Peyer's patch (tissue), 4 donors: ENCODE measurements at regions not wholly inside any gene's neighbourhood (a gene's known extent, or its start where the extent isn't known, plus 50 kb on each side); places are given as distances from the start of the nearest gene placed in this dataset.

ENCODE experiments used
- DNase-seq, 3 donors: peaks; one replicate each; pipeline ENCODE4 v3.0.0-alpha.2; 2017 to 2019
- H3K27ac ChIP-seq, 4 donors: fragments of 200-600 bp; sonication (generic); one replicate each; pipeline ENCODE4 v1.5.1; 2016 to 2019
- H3K27me3 ChIP-seq, 2 donors: fragments of 200-600 bp; sonication (generic); one replicate each; pipeline ENCODE4 v1.5.1; 2019
- H3K36me3 ChIP-seq, 3 donors: fragments of 200-600 bp; sonication (generic); one replicate each; pipeline ENCODE4 v1.5.1; 2016 to 2019
- H3K4me1 ChIP-seq, 4 donors: fragments of 200-600 bp; sonication (generic); one replicate each; pipeline ENCODE4 v1.5.1; 2016 to 2019
- H3K4me3 ChIP-seq, 4 donors: fragments of 200-600 bp; sonication (generic); 1 replicate in 3 of 4; 2 replicates in 1 of 4; pipeline ENCODE4 v1.5.1; 2016 to 2019; ENCODE audit warnings: mild to moderate bottlenecking in 1 of 4
- H3K9me3 ChIP-seq, 4 donors: fragments of 200-600 bp; sonication (generic); one replicate each; pipeline ENCODE4 v1.5.1; 2016 to 2019; ENCODE audit warnings: mild to moderate bottlenecking in 1 of 4
- POLR2A ChIP-seq, 2 donors: fragments of 450-650 bp; IDR thresholded peaks; one replicate each; pipeline ENCODE4 v1.5.1; 2017; ENCODE audit warnings: antibody characterized with exemption in 2 of 2, mild to moderate bottlenecking in 2 of 2, moderate library complexity in 2 of 2
- TF ChIP-seq, protein P1 (sequence below), 6 experiments: fragments of 450-650 bp in 4 of 6; fragments of 200-600 bp in 2 of 6; sonication (generic) in 1 of 6; IDR thresholded peaks; one replicate each; pipeline ENCODE4 v1.5.1; 2017 to 2019; ENCODE audit warnings: antibody characterized with exemption in 6 of 6, mild to moderate bottlenecking in 3 of 6, moderate library complexity in 1 of 6

DNA sequence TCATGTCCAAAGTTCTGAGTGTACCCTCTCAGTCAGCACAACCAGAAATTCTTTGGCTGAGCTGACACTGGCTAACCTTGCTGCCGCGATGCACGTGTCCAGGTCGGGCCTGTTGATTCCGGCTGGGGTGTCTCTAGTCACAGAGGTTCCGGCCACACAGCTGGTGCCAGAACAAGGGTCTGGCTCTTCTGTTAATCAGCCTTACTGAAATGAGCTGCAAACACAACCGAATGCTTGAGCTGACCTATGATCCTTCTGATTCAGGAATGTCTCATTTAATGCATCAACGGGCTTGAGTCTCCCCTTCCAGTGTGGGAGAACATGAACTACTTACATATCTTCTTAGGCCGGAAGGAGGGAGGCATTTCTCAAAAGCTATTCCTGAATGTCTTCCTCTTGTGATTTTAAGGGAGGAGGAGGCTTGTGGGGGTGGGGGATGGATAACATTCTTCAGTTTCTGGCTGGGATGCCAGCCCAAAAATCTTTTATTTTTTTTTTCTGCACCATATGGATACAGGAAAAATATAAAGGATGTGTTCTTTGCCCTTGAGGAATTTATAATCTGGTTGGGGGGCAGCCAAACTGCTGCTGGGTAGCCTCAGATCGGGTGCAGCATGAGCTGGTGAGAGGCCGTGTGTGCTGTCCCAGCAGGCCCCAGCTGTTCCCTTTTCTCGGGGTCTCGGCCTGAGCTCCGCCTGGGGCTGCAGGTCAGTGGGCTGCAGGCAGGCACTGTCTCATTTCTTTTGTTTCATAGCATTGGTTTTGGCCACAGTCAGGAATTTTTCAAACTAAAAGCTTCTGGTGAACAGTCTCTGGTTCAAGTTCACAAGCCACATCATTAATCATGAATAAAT lies 319.1 kb upstream of the TBL1XR1 start:
- peaks cover 0 to 13% (median 0%) of the 10 kb centered on the region in 4 donors for H3K4me1 ChIP-seq
- DNase-seq, result no peak
- peak overlapping the region in 3 of 4 donors; percentile 8 to 51 (median 11) for H3K27ac ChIP-seq
- no peaks in the 10 kb centered on the region for H3K36me3 ChIP-seq
- H3K4me3 ChIP-seq, result no peak overlapping the region
- no peak for TF ChIP-seq POLR2A (IDR thresholded peaks at IDR 0.05)
- TF ChIP-seq, protein P1, sequence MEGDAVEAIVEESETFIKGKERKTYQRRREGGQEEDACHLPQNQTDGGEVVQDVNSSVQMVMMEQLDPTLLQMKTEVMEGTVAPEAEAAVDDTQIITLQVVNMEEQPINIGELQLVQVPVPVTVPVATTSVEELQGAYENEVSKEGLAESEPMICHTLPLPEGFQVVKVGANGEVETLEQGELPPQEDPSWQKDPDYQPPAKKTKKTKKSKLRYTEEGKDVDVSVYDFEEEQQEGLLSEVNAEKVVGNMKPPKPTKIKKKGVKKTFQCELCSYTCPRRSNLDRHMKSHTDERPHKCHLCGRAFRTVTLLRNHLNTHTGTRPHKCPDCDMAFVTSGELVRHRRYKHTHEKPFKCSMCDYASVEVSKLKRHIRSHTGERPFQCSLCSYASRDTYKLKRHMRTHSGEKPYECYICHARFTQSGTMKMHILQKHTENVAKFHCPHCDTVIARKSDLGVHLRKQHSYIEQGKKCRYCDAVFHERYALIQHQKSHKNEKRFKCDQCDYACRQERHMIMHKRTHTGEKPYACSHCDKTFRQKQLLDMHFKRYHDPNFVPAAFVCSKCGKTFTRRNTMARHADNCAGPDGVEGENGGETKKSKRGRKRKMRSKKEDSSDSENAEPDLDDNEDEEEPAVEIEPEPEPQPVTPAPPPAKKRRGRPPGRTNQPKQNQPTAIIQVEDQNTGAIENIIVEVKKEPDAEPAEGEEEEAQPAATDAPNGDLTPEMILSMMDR (IDR thresholded peaks at IDR 0.05), result no peak
- H3K27me3 ChIP-seq, result no peaks in the 10 kb centered on the region
- H3K9me3 ChIP-seq, result no peaks in the 10 kb centered on the region

DNA sequence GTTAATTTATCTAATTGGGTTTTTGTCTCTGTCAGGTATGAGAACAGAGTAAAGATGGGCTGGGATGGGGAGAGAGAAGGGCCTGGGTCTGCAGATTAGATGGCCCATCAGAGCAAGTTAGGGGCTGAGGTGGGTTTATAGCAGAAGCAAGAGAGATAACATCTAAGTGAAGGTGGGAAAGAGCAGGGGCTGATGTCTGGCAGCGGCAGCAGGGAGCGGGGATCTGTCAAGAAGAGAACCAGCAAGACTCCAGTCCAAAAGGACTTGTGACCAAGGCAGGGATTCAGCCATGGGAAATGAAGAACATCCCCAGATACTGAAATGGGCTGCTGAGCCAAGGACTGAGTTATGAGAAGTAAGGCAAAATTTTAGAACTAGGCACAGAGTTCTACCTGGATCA lies 320.6 kb upstream of the TBL1XR1 start:
- H3K36me3 ChIP-seq, result no peaks in the 10 kb centered on the region
- H3K27ac ChIP-seq, result no peak overlapping the region
- H3K9me3 ChIP-seq, result no peaks in the 10 kb centered on the region
- H3K27me3 ChIP-seq, result no peaks in the 10 kb centered on the region
- no peak overlapping the region for H3K4me3 ChIP-seq
- TF ChIP-seq, protein P1 (IDR thresholded peaks at IDR 0.05), result no peak
- no peak for TF ChIP-seq POLR2A (IDR thresholded peaks at IDR 0.05)
- DNase-seq, result no peak
- peaks cover 0 to 13% (median 0%) of the 10 kb centered on the region in 4 donors for H3K4me1 ChIP-seq

DNA sequence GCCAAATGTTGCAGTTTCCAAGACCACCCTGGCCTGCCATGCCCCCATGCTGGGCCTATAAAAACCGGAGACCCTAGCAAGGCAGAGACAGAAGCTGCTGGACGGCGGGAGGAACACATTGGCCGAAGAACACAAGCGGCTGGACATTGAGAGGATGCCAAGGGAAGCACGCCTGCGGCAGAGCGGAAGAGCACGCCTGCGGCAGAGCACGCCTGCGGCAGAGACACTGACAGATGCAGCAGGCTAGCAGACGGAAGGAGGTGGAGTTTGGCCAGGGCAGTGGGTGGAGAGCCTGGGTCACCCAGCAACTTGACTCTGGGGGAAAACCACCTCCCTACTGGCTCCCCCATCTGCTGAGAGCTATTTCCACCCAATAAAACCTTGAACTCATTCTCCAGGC lies 322.3 kb upstream of the TBL1XR1 start:
- no peaks in the 10 kb centered on the region for H3K27me3 ChIP-seq
- no peak for DNase-seq
- H3K27ac ChIP-seq, result no peak overlapping the region
- no peak overlapping the region for H3K4me3 ChIP-seq
- TF ChIP-seq, protein P1 (IDR thresholded peaks at IDR 0.05), result no peak
- no peak for TF ChIP-seq POLR2A (IDR thresholded peaks at IDR 0.05)
- no peaks in the 10 kb centered on the region for H3K36me3 ChIP-seq
- no peaks in the 10 kb centered on the region for H3K9me3 ChIP-seq
- H3K4me1 ChIP-seq, result peaks cover 0 to 13% (median 0%) of the 10 kb centered on the region in 4 donors

DNA sequence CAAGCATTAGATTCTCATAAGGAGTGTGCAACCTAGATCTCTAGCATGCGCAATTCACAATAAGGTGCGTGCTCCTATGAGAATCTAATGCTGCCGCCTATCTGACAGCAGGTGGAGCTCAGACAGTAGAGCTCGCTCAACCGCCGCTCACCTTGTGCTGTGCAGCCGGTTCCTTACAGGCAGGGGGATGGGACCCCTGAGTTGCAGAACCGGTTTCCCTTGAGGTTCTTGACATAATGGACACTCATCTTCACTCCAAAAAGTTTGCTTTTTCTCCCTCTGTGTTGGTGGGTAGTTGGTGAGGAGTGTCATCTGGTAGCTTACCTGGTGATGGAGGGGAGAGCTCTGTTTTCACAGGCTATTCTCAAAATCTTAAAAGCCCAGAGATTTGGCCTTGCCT lies 324.0 kb upstream of the TBL1XR1 start:
- Histone ChIP-seq H3K27ac (no peak overlapping the region), H3K9me3 (no peaks in the 10 kb centered on the region), H3K4me3 (no peak overlapping the region), H3K36me3 (no peaks in the 10 kb centered on the region), H3K27me3 (no peaks in the 10 kb centered on the region), H3K4me1 (peaks cover 0 to 5% (median 0%) of the 10 kb centered on the region in 4 donors)
- TF ChIP-seq POLR2A (IDR thresholded peaks at IDR 0.05), result no peak
- TF ChIP-seq, protein P1 (IDR thresholded peaks at IDR 0.05), result peak in 4 of 6 experiments; percentile 12 to 52 (median 46)
- DNase-seq, result peak in 1 of 3 donors; percentile 60

DNA sequence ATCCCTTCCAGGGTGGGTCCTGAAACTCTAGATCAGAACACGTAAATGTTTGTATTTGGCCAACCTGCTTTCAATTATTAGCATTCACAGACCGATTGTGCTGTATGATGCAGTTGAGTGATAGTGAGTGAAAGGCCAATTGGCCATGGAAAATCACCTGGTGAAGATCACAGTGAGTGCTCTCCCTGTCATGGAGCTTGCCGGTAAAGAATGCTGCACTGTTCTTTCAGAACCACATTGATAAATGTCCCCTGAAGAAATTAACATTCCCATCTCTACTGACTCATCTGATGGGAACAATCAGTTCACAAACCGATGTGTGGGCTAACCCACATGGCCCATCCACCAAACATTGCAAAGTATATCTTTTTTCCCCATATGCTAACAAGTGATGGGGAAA lies 324.8 kb upstream of the TBL1XR1 start:
- no peaks in the 10 kb centered on the region for H3K4me1 ChIP-seq
- no peaks in the 10 kb centered on the region for H3K36me3 ChIP-seq
- H3K27me3 ChIP-seq, result no peaks in the 10 kb centered on the region
- no peak for DNase-seq
- H3K4me3 ChIP-seq, result no peak overlapping the region
- no peak for TF ChIP-seq POLR2A (IDR thresholded peaks at IDR 0.05)
- TF ChIP-seq, protein P1 (IDR thresholded peaks at IDR 0.05), result no peak
- no peaks in the 10 kb centered on the region for H3K9me3 ChIP-seq
- H3K27ac ChIP-seq, result no peak overlapping the region
